A549 (cell line): ENCODE measurements at regions not wholly inside any gene's neighbourhood (a gene's known extent, or its start where the extent isn't known, plus 50 kb on each side); places are given as distances from the start of the nearest gene placed in this dataset.

Experiments used
- ATAC-seq, 2 experiments: fragments of 200-7000 bp in 1 of 2; fragments of >200 bp in 1 of 2; cut with Nextera tagmentation in 1 of 2; cut with Tn5 transposase in 1 of 2; 3 replicates each; pipeline versions ENCODE4 v1.8.0 to v1.9.1; 2018 to 2020; ENCODE audit warnings: mild to moderate bottlenecking in 1 of 2, moderate library complexity in 1 of 2
- CTCF ChIA-PET: fragments of 300-600 bp; sonication (Branson Sonifier 250); formaldehyde crosslinking; extraction: SDS; loops from one replicate; lab custom pipeline; 2021; ENCODE audit warnings: antibody characterized with exemption, inconsistent platforms; lab: Yijun Ruan, JAX
- POLR2A ChIA-PET: fragments of 350-600 bp; formaldehyde crosslinking; extraction: SDS; loops from one replicate; lab custom pipeline; 2021; ENCODE audit warnings: antibody characterized with exemption, inconsistent platforms; lab: Yijun Ruan, JAX
- DNase-seq, 2 experiments: peaks; one replicate each; pipeline versions ENCODE4 v3.0.0 to v3.0.0-alpha.2; 2011 to 2016; ENCODE audit warnings: low read depth in 1 of 2, low spot score in 1 of 2
- FAIRE-seq: peaks from 2 replicates; lab custom pipeline; 2011; peaks lifted over from hg19 to GRCh38; lab: Jason Lieb, UNC
- H3K27ac ChIP-seq, 2 experiments: fragments of >200 bp; sonication (Bioruptor Twin); formaldehyde crosslinking; 3 replicates each; pipeline ENCODE4 v1.5.1; 2016 to 2017
- H3K4me1 ChIP-seq: fragments of >200 bp; sonication (Bioruptor Twin); formaldehyde crosslinking; 3 replicates; pipeline ENCODE4 v1.6.1; 2016
- H3K4me2 ChIP-seq: fragments of >200 bp; sonication (Bioruptor Twin); formaldehyde crosslinking; 3 replicates; pipeline ENCODE4 v1.6.1; 2016
- H3K4me3 ChIP-seq: fragments of >200 bp; sonication (Bioruptor Twin); formaldehyde crosslinking; 3 replicates; pipeline ENCODE4 v1.5.1; 2016
- H3K9me3 ChIP-seq: fragments of >200 bp; sonication (Bioruptor Twin); formaldehyde crosslinking; 3 replicates; pipeline ENCODE4 v1.6.1; 2016
- ATOH8 ChIP-seq: fragments of 250-450 bp; sonication (Bioruptor Pico); IDR thresholded peaks from 2 replicates; pipeline ENCODE4 v1.5.0; 2020; ENCODE audit warnings: low read depth, mild to moderate bottlenecking, moderate library complexity
- BCL3 ChIP-seq: fragments of >200 bp; sonication (Bioruptor Twin); formaldehyde crosslinking; IDR thresholded peaks from 3 replicates; pipeline ENCODE4 v1.6.1; 2016
- CBX2 ChIP-seq: fragments of 200-600 bp; sonication (generic); IDR thresholded peaks from 2 replicates; pipeline ENCODE4 v1.6.1; 2016; ENCODE audit warnings: low read depth, mild to moderate bottlenecking, borderline replicate concordance
- CEBPB ChIP-seq, 2 experiments: fragments of >200 bp in 1 of 2; sonication (Bioruptor Twin) in 1 of 2; formaldehyde crosslinking in 1 of 2; IDR thresholded peaks; 2 replicates each; pipeline ENCODE4 v1.6.1; 2012 to 2016
- CHD4 ChIP-seq: fragments of 200-600 bp; sonication (generic); IDR thresholded peaks from 2 replicates; pipeline ENCODE4 v1.6.1; 2016; ENCODE audit warnings: antibody characterized with exemption, mild to moderate bottlenecking, borderline replicate concordance
- CTCF ChIP-seq: fragments of >200 bp; sonication (Bioruptor Twin); formaldehyde crosslinking; IDR thresholded peaks from 3 replicates; pipeline ENCODE4 v1.5.1; 2016
- E2F6 ChIP-seq: IDR thresholded peaks from 2 replicates; pipeline ENCODE4 v1.6.1; 2012; ENCODE audit warnings: low read depth, borderline replicate concordance
- EHMT2 ChIP-seq: fragments of 200-600 bp; sonication (generic); IDR thresholded peaks from 2 replicates; pipeline ENCODE4 v1.6.1; 2016; ENCODE audit warnings: antibody characterized with exemption, low read depth, mild to moderate bottlenecking, moderate library complexity
- EP300 ChIP-seq, 2 experiments: fragments of >200 bp; sonication (Bioruptor Twin); formaldehyde crosslinking; IDR thresholded peaks; 2 replicates in 1 of 2; 3 replicates in 1 of 2; pipeline ENCODE4 v1.6.1; 2016 to 2017
- FOSL2 ChIP-seq, 2 experiments: fragments of 450-650 bp in 1 of 2; fragments of >200 bp in 1 of 2; sonication (Bioruptor Twin) in 1 of 2; formaldehyde crosslinking; IDR thresholded peaks; 2 replicates each; pipeline versions ENCODE4 v1.5.0 to v1.6.1; 2016 to 2020; ENCODE audit warnings: mild to moderate bottlenecking in 1 of 2, moderate library complexity in 1 of 2
- FOXS1 ChIP-seq: fragments of 250-450 bp; sonication (Bioruptor Pico); IDR thresholded peaks from 2 replicates; pipeline ENCODE4 v1.5.0; 2020; ENCODE audit warnings: mild to moderate bottlenecking, moderate library complexity
- HDAC2 ChIP-seq: fragments of 200-600 bp; sonication (generic); IDR thresholded peaks from 2 replicates; pipeline ENCODE4 v1.6.1; 2016
- HEYL ChIP-seq: fragments of 250-450 bp; sonication (Bioruptor Pico); IDR thresholded peaks from 2 replicates; pipeline ENCODE4 v1.8.0; 2021; ENCODE audit warnings: mild to moderate bottlenecking, moderate library complexity
- HMGXB4 ChIP-seq: fragments of 250-450 bp; sonication (Bioruptor Pico); IDR thresholded peaks from 2 replicates; pipeline ENCODE4 v1.5.0; 2021; ENCODE audit warnings: mild to moderate bottlenecking, moderate library complexity, borderline replicate concordance
- HOXB5 ChIP-seq: fragments of 250-450 bp; sonication (Bioruptor Pico); IDR thresholded peaks from 2 replicates; pipeline ENCODE4 v1.5.0; 2020; ENCODE audit warnings: mild to moderate bottlenecking, moderate library complexity
- JUN ChIP-seq, 2 experiments: fragments of >200 bp; sonication (Bioruptor Twin); formaldehyde crosslinking; IDR thresholded peaks; 2 replicates in 1 of 2; 3 replicates in 1 of 2; pipeline ENCODE4 v1.6.1; 2016 to 2017
- NR3C1 ChIP-seq: fragments of >200 bp; sonication (Bioruptor Twin); formaldehyde crosslinking; IDR thresholded peaks from 3 replicates; pipeline ENCODE4 v1.6.1; 2017
- RAD21 ChIP-seq, 2 experiments: fragments of >200 bp in 1 of 2; sonication (Bioruptor Twin) in 1 of 2; formaldehyde crosslinking in 1 of 2; IDR thresholded peaks in 1 of 2; conservative IDR thresholded peaks in 1 of 2; 2 replicates in 1 of 2; 3 replicates in 1 of 2; pipeline ENCODE4 v1.6.1; 2012 to 2018; ENCODE audit warnings: inconsistent platforms in 1 of 2
- RNF2 ChIP-seq: fragments of 200-600 bp; sonication (generic); IDR thresholded peaks from 2 replicates; pipeline ENCODE4 v1.6.1; 2016; ENCODE audit warnings: low read depth, mild to moderate bottlenecking, antibody characterized with exemption, moderate library complexity, borderline replicate concordance
- SMC3 ChIP-seq: fragments of >200 bp; sonication (Bioruptor Twin); formaldehyde crosslinking; IDR thresholded peaks from 3 replicates; pipeline ENCODE4 v1.6.1; 2018; ENCODE audit warnings: inconsistent platforms
- SREBF2 ChIP-seq: fragments of 450-650 bp; IDR thresholded peaks from 2 replicates; pipeline ENCODE4 v1.6.1; 2014; ENCODE audit warnings: mild to moderate bottlenecking, moderate library complexity
- TFCP2L1 ChIP-seq: fragments of 250-450 bp; sonication (Bioruptor Pico); IDR thresholded peaks from 2 replicates; pipeline ENCODE4 v1.5.0; 2021; ENCODE audit warnings: mild to moderate bottlenecking
- USF2 ChIP-seq: fragments of 450-650 bp; IDR thresholded peaks from 2 replicates; pipeline ENCODE4 v1.6.1; 2014; ENCODE audit warnings: antibody characterized with exemption
- ZFP36 ChIP-seq: fragments of 450-650 bp; IDR thresholded peaks from 2 replicates; pipeline ENCODE4 v1.6.1; 2014; ENCODE audit warnings: borderline replicate concordance; ENCODE audit not compliant: partially characterized antibody
- WGBS: methylation state at CpG from one replicate; pipeline ENCODE4 v1.1.6; 2017; ENCODE audit errors: missing lambda C conversion rate; 5-methylcytosine and 5-hydroxymethylcytosine counted together

- TF ChIP-seq NR3C1 (no peak), CTCF (no peak), EHMT2 (no peak), CHD4 (no peak), TFCP2L1 (no peak), FOXS1 (CRISPR knock-in tag) (no peak), E2F6 (no peak), CEBPB (IDR thresholded peaks at IDR 0.05) (no peak), HDAC2 (no peak), SMC3 (no peak), RAD21 (conservative IDR thresholded peaks at IDR 0.05 in 1 of 2, IDR thresholded peaks at IDR 0.05 in 1 of 2) (no peak), ATOH8 (CRISPR knock-in tag) (no peak), HOXB5 (CRISPR knock-in tag) (no peak), BCL3 (no peak), USF2 (no peak), JUN (IDR thresholded peaks at IDR 0.05) (no peak), ZFP36 (no peak), FOSL2 (IDR thresholded peaks at IDR 0.05) (no peak), FOSL2 (CRISPR knock-in tag; IDR thresholded peaks at IDR 0.05) (no peak), HMGXB4 (CRISPR knock-in tag) (no peak)
- WGBS: 49% methylated on average over 5 of the region's 5 CpGs
- no peak overlapping the region for H3K4me2 ChIP-seq
- ATAC-seq (no peak), FAIRE-seq (no peak), DNase-seq (no peak)
- H3K27ac ChIP-seq: no peak overlapping the region
- no peak overlapping the region for H3K4me3 ChIP-seq
- ChIA-PET CTCF (no interaction called here), POLR2A (no interaction called here)
- no peaks in the 10 kb centered on the region for H3K9me3 ChIP-seq
- H3K4me1 ChIP-seq: no peaks in the 10 kb centered on the region
These were observed 619.0 kb downstream of the TFAP2A start for GRCh38 chr6:9795880-9796279.

- no peak overlapping the region for H3K4me3 ChIP-seq
- FAIRE-seq (no peak), DNase-seq (no peak), ATAC-seq (no peak)
- H3K27ac ChIP-seq: no peak overlapping the region
- H3K4me1 ChIP-seq: no peaks in the 10 kb centered on the region
- ChIA-PET CTCF (no interaction called here), POLR2A (no interaction called here)
- 38% methylated on average over 1 of the region's 3 CpGs for WGBS
- H3K4me2 ChIP-seq: no peak overlapping the region
- H3K9me3 ChIP-seq: no peaks in the 10 kb centered on the region
- TF ChIP-seq RNF2 (no peak), EP300 (IDR thresholded peaks at IDR 0.05) (no peak), SREBF2 (no peak), CEBPB (IDR thresholded peaks at IDR 0.05) (no peak), HEYL (CRISPR knock-in tag) (no peak), CBX2 (no peak)
These were observed 625.7 kb downstream of the TFAP2A start for GRCh38 chr6:9789201-9789600.
